Lower lobe of right lung (tissue), 2 donors: ENCODE measurements at regions not wholly inside any gene's neighbourhood (a gene's known extent, or its start where the extent isn't known, plus 50 kb on each side); places are given as distances from the start of the nearest gene placed in this dataset.

Source experiments
- ATAC-seq, 2 donors: fragments of 200-7000 bp; cut with Tn5 transposase; one replicate each; pipeline ENCODE4 v1.9.1; 2020 to 2022; ENCODE audit warnings: mild to moderate bottlenecking in 2 of 2, moderate library complexity in 2 of 2
- DNase-seq: peaks from one replicate; pipeline ENCODE4 v3.0.0-alpha.2; 2020
- H3K27ac ChIP-seq: fragments of 200-600 bp; one replicate; pipeline ENCODE4 v1.8.0; 2022
- H3K27me3 ChIP-seq: fragments of 200-600 bp; one replicate; pipeline ENCODE4 v1.8.0; 2022; ENCODE audit warnings: low read depth
- H3K36me3 ChIP-seq: fragments of 200-600 bp; one replicate; pipeline ENCODE4 v1.8.0; 2022; ENCODE audit warnings: mild to moderate bottlenecking
- H3K4me1 ChIP-seq: fragments of 200-600 bp; one replicate; pipeline ENCODE4 v1.8.0; 2022
- H3K4me3 ChIP-seq: fragments of 200-600 bp; one replicate; pipeline ENCODE4 v1.8.0; 2022; ENCODE audit warnings: mild to moderate bottlenecking
- H3K9me3 ChIP-seq: fragments of 200-600 bp; one replicate; pipeline ENCODE4 v1.8.0; 2022
- intact Hi-C: fragments of 100-400 bp; cut with DNase I; formaldehyde crosslinking; loops from one replicate; pipeline ENCODE4 v1.11.0; 2022
- TF ChIP-seq, protein P1 (sequence below): fragments of 200-600 bp; IDR thresholded peaks from one replicate; pipeline ENCODE4 v1.8.0; 2022; ENCODE audit warnings: antibody characterized with exemption, mild to moderate bottlenecking
- donor health status: DM: no; HTN: yes; CAD: no; lungs with severe emphysema.

DNA sequence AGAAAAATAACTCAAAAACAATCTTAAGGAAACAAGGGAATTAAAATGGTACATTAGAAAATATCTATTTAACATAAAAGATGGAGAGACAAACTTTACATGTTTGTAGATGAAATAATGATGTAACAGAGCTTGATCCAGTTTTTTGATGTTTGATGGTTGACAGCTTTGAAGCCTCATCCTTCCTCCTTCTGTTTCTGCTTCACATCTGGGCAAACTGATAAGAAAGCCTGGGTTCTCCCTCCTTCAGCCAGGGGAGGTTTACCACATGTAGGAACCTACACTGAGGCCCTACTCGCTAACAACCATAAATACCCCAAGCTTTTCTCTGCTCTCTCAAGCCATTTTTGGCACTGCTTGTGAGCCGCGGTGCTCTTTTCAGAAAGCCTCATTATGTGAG, 82.8 kb upstream of the ZNF32 start:
- TF ChIP-seq, protein P1, sequence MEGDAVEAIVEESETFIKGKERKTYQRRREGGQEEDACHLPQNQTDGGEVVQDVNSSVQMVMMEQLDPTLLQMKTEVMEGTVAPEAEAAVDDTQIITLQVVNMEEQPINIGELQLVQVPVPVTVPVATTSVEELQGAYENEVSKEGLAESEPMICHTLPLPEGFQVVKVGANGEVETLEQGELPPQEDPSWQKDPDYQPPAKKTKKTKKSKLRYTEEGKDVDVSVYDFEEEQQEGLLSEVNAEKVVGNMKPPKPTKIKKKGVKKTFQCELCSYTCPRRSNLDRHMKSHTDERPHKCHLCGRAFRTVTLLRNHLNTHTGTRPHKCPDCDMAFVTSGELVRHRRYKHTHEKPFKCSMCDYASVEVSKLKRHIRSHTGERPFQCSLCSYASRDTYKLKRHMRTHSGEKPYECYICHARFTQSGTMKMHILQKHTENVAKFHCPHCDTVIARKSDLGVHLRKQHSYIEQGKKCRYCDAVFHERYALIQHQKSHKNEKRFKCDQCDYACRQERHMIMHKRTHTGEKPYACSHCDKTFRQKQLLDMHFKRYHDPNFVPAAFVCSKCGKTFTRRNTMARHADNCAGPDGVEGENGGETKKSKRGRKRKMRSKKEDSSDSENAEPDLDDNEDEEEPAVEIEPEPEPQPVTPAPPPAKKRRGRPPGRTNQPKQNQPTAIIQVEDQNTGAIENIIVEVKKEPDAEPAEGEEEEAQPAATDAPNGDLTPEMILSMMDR = no peak
- H3K27me3 ChIP-seq = no peaks in the 10 kb centered on the region
- ATAC-seq (no peak), DNase-seq (no peak)
- peaks cover 11% of the 10 kb centered on the region for H3K9me3 ChIP-seq
- intact Hi-C loops = no loop called here
- no peaks in the 10 kb centered on the region for H3K36me3 ChIP-seq
- H3K4me3 ChIP-seq = no peak overlapping the region
- H3K4me1 ChIP-seq = no peaks in the 10 kb centered on the region
- no peak overlapping the region for H3K27ac ChIP-seq

DNA sequence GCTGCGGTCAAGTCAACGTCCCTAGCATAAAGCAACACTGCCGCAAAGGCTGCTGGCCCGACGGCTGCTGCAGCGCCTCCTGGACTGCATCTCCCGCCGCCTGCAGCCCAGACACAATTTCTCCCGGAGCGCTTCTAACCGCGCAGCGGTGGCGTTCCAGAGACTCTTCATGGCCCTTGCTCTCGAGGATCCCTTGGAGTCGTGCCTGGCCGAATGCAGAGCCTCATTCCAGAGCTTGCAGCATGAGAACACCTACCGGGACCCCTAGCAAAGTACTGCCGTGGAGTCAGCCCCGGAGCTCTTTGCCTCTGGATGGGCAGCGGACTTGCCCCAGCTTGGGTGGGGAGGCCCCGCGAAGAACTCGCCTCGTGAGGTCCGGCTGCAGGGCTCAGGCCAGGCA, 79.7 kb upstream of the ZNF32 start:
- peaks cover 18% of the 10 kb centered on the region for H3K9me3 ChIP-seq

DNA sequence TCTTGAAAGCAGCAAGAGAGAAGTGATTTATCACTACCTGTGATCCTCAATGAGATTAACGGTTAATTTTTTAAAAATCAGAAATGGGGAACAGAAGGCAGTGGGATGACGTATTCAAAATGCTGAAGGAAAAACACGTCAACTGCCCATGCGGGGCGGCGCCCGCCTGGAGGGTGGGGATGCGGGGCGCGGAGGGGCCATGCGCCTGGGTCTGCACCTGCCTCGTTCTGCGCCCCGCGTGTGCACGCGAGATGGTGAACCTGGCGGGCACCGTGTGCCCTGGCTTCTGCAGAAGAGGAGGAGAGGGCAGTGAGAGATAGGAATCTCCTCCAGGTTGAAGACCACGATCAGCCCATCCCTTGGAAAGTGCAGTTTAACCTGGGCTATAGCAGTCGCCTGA, 79.3 kb upstream of the ZNF32 start:
- Histone ChIP-seq H3K27me3 (no peaks in the 10 kb centered on the region), H3K27ac (no peak overlapping the region), H3K4me3 (no peak overlapping the region), H3K4me1 (no peaks in the 10 kb centered on the region), H3K9me3 (peaks cover 18% of the 10 kb centered on the region), H3K36me3 (no peaks in the 10 kb centered on the region)
- no peak for ATAC-seq
- no peak for DNase-seq
- TF ChIP-seq, protein P1 = no peak
- intact Hi-C loops = no loop called here

More for the DNA sequence above, 79.7 kb upstream of the ZNF32 start:
- Histone ChIP-seq H3K27me3 (no peaks in the 10 kb centered on the region), H3K36me3 (no peaks in the 10 kb centered on the region), H3K4me3 (no peak overlapping the region), H3K27ac (no peak overlapping the region), H3K4me1 (no peaks in the 10 kb centered on the region)
- TF ChIP-seq, protein P1 = no peak
- intact Hi-C loops = no loop called here
- ATAC-seq (no peak), DNase-seq (no peak)

DNA sequence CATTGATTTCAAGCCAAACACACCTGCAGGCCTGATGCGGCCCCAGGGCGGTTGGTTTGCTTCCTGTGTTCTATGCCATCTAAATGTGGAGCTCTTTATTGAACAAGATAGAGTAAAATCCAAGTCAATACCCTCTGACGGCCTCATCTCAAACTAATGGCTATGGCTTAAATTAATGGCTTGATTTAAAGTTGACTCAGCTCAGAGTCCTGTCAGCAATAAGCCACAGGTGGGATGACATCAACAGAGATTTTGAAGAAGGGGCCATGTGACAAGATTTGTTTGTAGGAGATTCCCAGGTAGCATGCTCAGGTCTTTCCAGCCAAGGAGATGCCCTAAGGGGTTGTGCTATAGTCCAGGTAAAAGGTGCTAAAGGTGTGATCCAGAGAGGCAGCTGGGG, 66.7 kb upstream of the ZNF32 start:
- H3K4me1 ChIP-seq = no peaks in the 10 kb centered on the region
- no peaks in the 10 kb centered on the region for H3K9me3 ChIP-seq
- no peak overlapping the region for H3K27ac ChIP-seq
- no peak for DNase-seq
- intact Hi-C loops = no loop called here
- no peak for ATAC-seq
- H3K4me3 ChIP-seq = no peak overlapping the region
- TF ChIP-seq, protein P1 = no peak
- no peaks in the 10 kb centered on the region for H3K36me3 ChIP-seq
- H3K27me3 ChIP-seq = no peaks in the 10 kb centered on the region

DNA sequence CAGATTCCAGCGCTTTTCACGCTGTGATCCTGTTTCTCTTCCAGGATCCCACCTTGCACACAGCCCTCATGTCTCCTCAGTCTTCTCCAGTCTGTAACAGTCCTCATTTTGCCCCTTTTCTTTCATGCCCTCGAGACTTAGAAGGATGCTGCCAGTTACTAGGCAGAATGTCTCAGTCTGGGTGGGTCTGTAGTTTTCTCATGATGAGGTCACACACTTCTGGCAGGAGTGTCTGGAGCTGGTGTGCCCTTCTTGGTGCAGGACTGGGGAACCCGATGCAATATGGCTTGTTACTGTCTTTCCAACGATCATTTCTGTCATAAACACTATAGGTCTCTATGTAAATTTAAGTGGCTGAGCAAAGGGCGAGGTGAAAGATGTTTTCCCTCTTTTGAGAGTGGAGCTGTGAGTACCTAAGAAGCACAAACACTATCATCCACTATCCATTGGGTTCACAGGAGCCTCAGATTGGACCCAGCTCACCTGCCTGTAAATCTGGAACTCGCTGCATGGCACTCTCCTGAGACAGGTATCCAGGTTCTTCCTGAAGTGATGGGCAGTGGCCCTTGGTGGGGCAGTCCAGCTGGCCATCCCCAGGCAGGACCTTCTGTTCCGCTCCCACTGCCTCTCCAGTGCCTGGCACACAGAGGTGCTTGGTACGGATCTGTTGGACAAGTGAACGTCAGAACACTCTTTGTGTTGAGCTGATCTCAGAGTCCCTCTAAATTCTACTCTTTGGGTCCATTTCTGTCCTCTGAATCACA, 64.3 kb upstream of the ZNF32 start:
- no peak for DNase-seq

More for the DNA sequence above, 64.3 kb upstream of the ZNF32 start:
- Histone ChIP-seq H3K4me1 (peaks cover 3% of the 10 kb centered on the region), H3K4me3 (no peak overlapping the region), H3K36me3 (no peaks in the 10 kb centered on the region), H3K27me3 (no peaks in the 10 kb centered on the region), H3K9me3 (no peaks in the 10 kb centered on the region), H3K27ac (no peak overlapping the region)
- TF ChIP-seq, protein P1 = no peak
- intact Hi-C loops = no loop called here
- ATAC-seq = no peak
